Common myeloid progenitor, CD34-positive (primary cell): ENCODE measurements at regions not wholly inside any gene's neighbourhood (a gene's known extent, or its start where the extent isn't known, plus 50 kb on each side); places are given as distances from the start of the nearest gene placed in this dataset.

Experiments
- CTCF ChIA-PET: fragments of 350-600 bp; sonication (Branson Sonifier 250); formaldehyde crosslinking; loops from one replicate; lab custom pipeline; 2021; ENCODE audit warnings: antibody characterized with exemption; lab: Charles Lee
- POLR2A ChIA-PET: fragments of 350-600 bp; sonication (Branson Sonifier 250); formaldehyde crosslinking; loops from one replicate; lab custom pipeline; 2021; ENCODE audit warnings: antibody characterized with exemption; lab: Charles Lee
- DNase-seq, 3 donors: peaks; one replicate each; pipeline versions ENCODE4 v3.0.0 to v3.0.0-alpha.2; 2013
- H3K27ac ChIP-seq, 2 experiments: 1 replicate in 1 of 2; 2 replicates in 1 of 2; pipeline ENCODE4 v1.7.0; 2013; ENCODE audit warnings: inconsistent platforms in 2 of 2, low read length in 2 of 2, mild to moderate bottlenecking in 2 of 2, low read depth in 1 of 2, moderate library complexity in 1 of 2; ENCODE audit not compliant: severe bottlenecking in 2 of 2, insufficient read depth in 1 of 2, poor library complexity in 1 of 2
- H3K27me3 ChIP-seq, 5 experiments: replicated peaks in 2 of 5; 1 replicate in 3 of 5; 2 replicates in 2 of 5; pipeline versions ENCODE4 v1.6.1 to v1.7.0; 2013; ENCODE audit warnings: low read length in 4 of 5, mild to moderate bottlenecking in 2 of 5, moderate library complexity in 2 of 5, inconsistent platforms in 1 of 5; ENCODE audit not compliant: insufficient read depth in 5 of 5, control insufficient read depth in 4 of 5
- H3K36me3 ChIP-seq, 4 experiments: 1 replicate in 2 of 4; 2 replicates in 2 of 4; pipeline versions ENCODE4 v1.6.1 to v1.7.0; 2013; ENCODE audit warnings: low read length in 3 of 4, control low read depth in 1 of 4, mild to moderate bottlenecking in 1 of 4; ENCODE audit not compliant: control insufficient read depth in 4 of 4, insufficient read depth in 4 of 4
- H3K4me1 ChIP-seq, 4 experiments: 1 replicate in 3 of 4; 2 replicates in 1 of 4; pipeline versions ENCODE4 v1.6.1 to v1.7.1; 2013; ENCODE audit warnings: low read length in 3 of 4, mild to moderate bottlenecking in 3 of 4, control low read depth in 1 of 4, inconsistent platforms in 1 of 4, moderate library complexity in 1 of 4; ENCODE audit not compliant: control insufficient read depth in 4 of 4, insufficient read depth in 4 of 4; ENCODE audit errors: control extremely low read depth in 1 of 4
- H3K4me3 ChIP-seq, 7 experiments: 1 replicate in 4 of 7; 2 replicates in 3 of 7; pipeline versions ENCODE4 v1.5.1 to v1.7.0; 2013; ENCODE audit warnings: mild to moderate bottlenecking in 7 of 7, low read length in 6 of 7, moderate library complexity in 6 of 7, inconsistent platforms in 2 of 7, low read depth in 2 of 7, control low read depth in 1 of 7; ENCODE audit not compliant: insufficient read depth in 4 of 7, control insufficient read depth in 1 of 7; ENCODE audit errors: extremely low read depth in 1 of 7
- H3K9me3 ChIP-seq, 5 experiments: 1 replicate in 4 of 5; 2 replicates in 1 of 5; pipeline versions ENCODE4 v1.6.1 to v1.7.1; 2013; ENCODE audit warnings: low read length in 4 of 5, mild to moderate bottlenecking in 2 of 5, inconsistent platforms in 1 of 5, low read depth in 1 of 5, moderate library complexity in 1 of 5; ENCODE audit not compliant: control insufficient read depth in 4 of 5, insufficient read depth in 2 of 5; ENCODE audit errors: control extremely low read depth in 1 of 5
- WGBS: methylation state at CpG from one replicate; pipeline ENCODE4 v1.1.5; 2013; ENCODE audit not compliant: insufficient coverage; 5-methylcytosine and 5-hydroxymethylcytosine counted together

GRCh38 chr12:83185241-83185640, 498.5 kb downstream of the TMTC2 start:
- no CpG with 5 or more reads among the region's 1 CpG for WGBS
- Histone ChIP-seq H3K27ac (no peak overlapping the region), H3K36me3 (no peaks in the 10 kb centered on the region), H3K27me3 (no peaks in the 10 kb centered on the region), H3K4me1 (no peaks in the 10 kb centered on the region), H3K4me3 (no peak overlapping the region), H3K9me3 (no peaks in the 10 kb centered on the region)
- ChIA-PET CTCF (no interaction called here), POLR2A (no interaction called here)
- no peak for DNase-seq
